Neural cell (in vitro differentiated cells): ENCODE measurements at regions not wholly inside any gene's neighbourhood (a gene's known extent, or its start where the extent isn't known, plus 50 kb on each side); places are given as distances from the start of the nearest gene placed in this dataset.

Experiments used
- H2AFZ ChIP-seq: fragments of 200-600, 300-800 bp; sonication (generic), shearing (Covaris generic); 2 replicates; pipeline ENCODE4 v1.6.0; 2014; ENCODE audit warnings: low read depth, mild to moderate bottlenecking, antibody characterized with exemption, low read length, moderate library complexity
- H3F3A ChIP-seq: fragments of 200-600 bp; shearing (Covaris generic); 2 replicates; pipeline ENCODE4 v1.6.1; 2016; ENCODE audit warnings: mild to moderate bottlenecking, moderate library complexity, mixed read lengths, antibody characterized with exemption, low read length; ENCODE audit not compliant: insufficient read depth, poor library complexity, severe bottlenecking
- H3K27ac ChIP-seq: fragments of 200-600, 300-800 bp; sonication (generic), shearing (Covaris generic); 2 replicates; pipeline ENCODE4 v1.5.1; 2014; ENCODE audit warnings: mild to moderate bottlenecking, low read length, moderate library complexity
- H3K27me3 ChIP-seq: fragments of 300-800, 200-600 bp; sonication (generic), shearing (Covaris generic); 2 replicates; pipeline ENCODE4 v1.6.0; 2014; ENCODE audit warnings: mild to moderate bottlenecking, low read depth, low read length, moderate library complexity; ENCODE audit not compliant: insufficient read depth
- H3K36me3 ChIP-seq: fragments of 300-800, 200-600 bp; sonication (generic), shearing (Covaris generic); 2 replicates; pipeline ENCODE4 v1.5.1; 2014; ENCODE audit warnings: mild to moderate bottlenecking, antibody characterized with exemption, low read length, moderate library complexity; ENCODE audit not compliant: insufficient read depth
- H3K4me2 ChIP-seq: fragments of 300-800, 200-600 bp; sonication (generic), shearing (Covaris generic); 2 replicates; pipeline ENCODE4 v1.6.0; 2014; ENCODE audit warnings: mild to moderate bottlenecking, low read length
- H3K4me3 ChIP-seq: fragments of 300-800, 200-600 bp; sonication (generic), shearing (Covaris generic); 2 replicates; pipeline ENCODE4 v1.5.1; 2014; ENCODE audit warnings: mild to moderate bottlenecking, low read length, moderate library complexity
- H3K79me2 ChIP-seq: fragments of 200-600 bp; shearing (Covaris generic); replicated peaks from 2 replicates; pipeline ENCODE4 v1.6.0; 2014; ENCODE audit warnings: mild to moderate bottlenecking, low read length, moderate library complexity; ENCODE audit not compliant: insufficient read depth
- H3K9ac ChIP-seq: fragments of 300-800, 200-600 bp; sonication (generic), shearing (Covaris generic); 2 replicates; pipeline ENCODE4 v1.6.1; 2016; ENCODE audit warnings: mild to moderate bottlenecking, low read length, mixed read lengths
- H3K9me2 ChIP-seq: fragments of 200-600 bp; shearing (Covaris generic); 2 replicates; pipeline ENCODE4 v1.6.1; 2016; ENCODE audit warnings: mild to moderate bottlenecking, low read length, mixed read lengths; ENCODE audit not compliant: insufficient read depth
- H3K9me3 ChIP-seq: fragments of 200-600, 300-800 bp; sonication (generic), shearing (Covaris generic); 2 replicates; pipeline ENCODE4 v1.6.1; 2016; ENCODE audit warnings: mild to moderate bottlenecking, mixed run types, low read length, moderate library complexity, mixed read lengths
- H4K20me1 ChIP-seq: fragments of 200-600 bp; shearing (Covaris generic); 2 replicates; pipeline ENCODE4 v1.6.1; 2016; ENCODE audit warnings: mild to moderate bottlenecking, mixed run types; ENCODE audit not compliant: insufficient read depth
- EP300 ChIP-seq: fragments of 450-650 bp; conservative IDR thresholded peaks from 2 replicates; pipeline ENCODE4 v1.6.1; 2014; ENCODE audit warnings: antibody characterized with exemption, mild to moderate bottlenecking, moderate library complexity; ENCODE audit not compliant: poor library complexity, severe bottlenecking
- EZH2 ChIP-seq: fragments of 200-600, 300-800 bp; shearing (Covaris generic), sonication (generic); IDR thresholded peaks from 2 replicates; pipeline ENCODE4 v1.6.1; 2014; ENCODE audit warnings: antibody characterized with exemption, low read length, borderline replicate concordance, mild to moderate bottlenecking; ENCODE audit not compliant: insufficient read depth, poor library complexity, severe bottlenecking
- MXI1 ChIP-seq: fragments of 450-650 bp; conservative IDR thresholded peaks from 2 replicates; pipeline ENCODE4 v1.6.1; 2014; ENCODE audit warnings: antibody characterized with exemption, mild to moderate bottlenecking; ENCODE audit not compliant: poor library complexity, severe bottlenecking
- POLR2AphosphoS5 ChIP-seq: IDR thresholded peaks from 2 replicates; pipeline ENCODE4 v1.6.1; 2012
- RAD21 ChIP-seq: fragments of 450-650 bp; conservative IDR thresholded peaks from 2 replicates; pipeline ENCODE4 v1.6.1; 2014; ENCODE audit warnings: antibody characterized with exemption, mild to moderate bottlenecking, moderate library complexity
- REST ChIP-seq: IDR thresholded peaks from 2 replicates; pipeline ENCODE4 v1.6.1; 2012; ENCODE audit warnings: borderline replicate concordance
- SMC3 ChIP-seq: fragments of 450-650 bp; conservative IDR thresholded peaks from 2 replicates; pipeline ENCODE4 v1.6.1; 2014; ENCODE audit warnings: antibody characterized with exemption, mild to moderate bottlenecking, moderate library complexity; ENCODE audit not compliant: poor library complexity
- TAF1 ChIP-seq: IDR thresholded peaks from 2 replicates; pipeline ENCODE4 v1.6.1; 2012; ENCODE audit warnings: low read depth
- TF ChIP-seq, protein P1 (sequence below): fragments of 450-650 bp; IDR thresholded peaks from 2 replicates; pipeline ENCODE4 v1.5.1; 2014; ENCODE audit warnings: antibody characterized with exemption, mild to moderate bottlenecking, moderate library complexity; ENCODE audit not compliant: poor library complexity, severe bottlenecking

DNA sequence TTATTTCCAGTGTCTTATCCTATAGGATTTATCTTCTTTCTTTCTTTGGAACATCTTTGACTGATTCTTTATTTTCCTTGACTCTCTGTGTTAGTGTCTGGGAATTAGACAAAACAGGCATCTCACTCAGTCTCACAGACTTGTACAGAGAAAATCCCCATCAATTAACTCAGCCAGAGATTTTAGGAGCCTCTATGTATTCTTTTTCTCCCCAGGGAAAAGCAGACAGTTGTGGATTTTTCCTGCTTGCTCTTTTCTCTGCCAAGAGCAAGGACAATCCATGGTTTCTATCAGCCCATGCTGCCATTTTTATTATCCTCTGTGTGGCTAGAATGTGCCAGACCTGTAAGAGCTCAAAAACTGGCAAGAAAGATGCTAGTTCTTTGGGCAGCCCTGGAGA is 595.1 kb downstream of the SNAPC1 start:
- Histone ChIP-seq H3K79me2 (no peaks in the 10 kb centered on the region), H3K9me3 (no peaks in the 10 kb centered on the region), H4K20me1 (no peaks in the 10 kb centered on the region), H3K27me3 (no peaks in the 10 kb centered on the region), H3K9ac (no peak overlapping the region), H3K27ac (no peak overlapping the region), H3F3A (no peaks in the 10 kb centered on the region), H3K36me3 (no peaks in the 10 kb centered on the region), H3K4me3 (no peak overlapping the region), H3K9me2 (no peaks in the 10 kb centered on the region), H2AFZ (no peak overlapping the region), H3K4me2 (no peak overlapping the region)
- TF ChIP-seq SMC3 (no peak), TAF1 (no peak), EP300 (no peak), REST (no peak), MXI1 (no peak), EZH2 (no peak), RAD21 (no peak), POLR2AphosphoS5 (no peak)
- TF ChIP-seq, protein P1, sequence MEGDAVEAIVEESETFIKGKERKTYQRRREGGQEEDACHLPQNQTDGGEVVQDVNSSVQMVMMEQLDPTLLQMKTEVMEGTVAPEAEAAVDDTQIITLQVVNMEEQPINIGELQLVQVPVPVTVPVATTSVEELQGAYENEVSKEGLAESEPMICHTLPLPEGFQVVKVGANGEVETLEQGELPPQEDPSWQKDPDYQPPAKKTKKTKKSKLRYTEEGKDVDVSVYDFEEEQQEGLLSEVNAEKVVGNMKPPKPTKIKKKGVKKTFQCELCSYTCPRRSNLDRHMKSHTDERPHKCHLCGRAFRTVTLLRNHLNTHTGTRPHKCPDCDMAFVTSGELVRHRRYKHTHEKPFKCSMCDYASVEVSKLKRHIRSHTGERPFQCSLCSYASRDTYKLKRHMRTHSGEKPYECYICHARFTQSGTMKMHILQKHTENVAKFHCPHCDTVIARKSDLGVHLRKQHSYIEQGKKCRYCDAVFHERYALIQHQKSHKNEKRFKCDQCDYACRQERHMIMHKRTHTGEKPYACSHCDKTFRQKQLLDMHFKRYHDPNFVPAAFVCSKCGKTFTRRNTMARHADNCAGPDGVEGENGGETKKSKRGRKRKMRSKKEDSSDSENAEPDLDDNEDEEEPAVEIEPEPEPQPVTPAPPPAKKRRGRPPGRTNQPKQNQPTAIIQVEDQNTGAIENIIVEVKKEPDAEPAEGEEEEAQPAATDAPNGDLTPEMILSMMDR: no peak

GRCh38 chr14:62364161-62364560 is 601.9 kb downstream of the SNAPC1 start:
- H3K36me3 ChIP-seq: no peaks in the 10 kb centered on the region
- no peaks in the 10 kb centered on the region for H3K79me2 ChIP-seq
- no peaks in the 10 kb centered on the region for H4K20me1 ChIP-seq
- H3K4me2 ChIP-seq: no peak overlapping the region
- H2AFZ ChIP-seq: no peak overlapping the region
- TF ChIP-seq RAD21 (no peak), SMC3 (no peak), POLR2AphosphoS5 (no peak), MXI1 (no peak), EP300 (no peak), REST (no peak), EZH2 (no peak), TAF1 (no peak)
- TF ChIP-seq, protein P1: no peak
- H3K9me2 ChIP-seq: no peaks in the 10 kb centered on the region
- no peak overlapping the region for H3K9ac ChIP-seq
- no peak overlapping the region for H3K27ac ChIP-seq
- H3F3A ChIP-seq: no peaks in the 10 kb centered on the region
- H3K9me3 ChIP-seq: no peaks in the 10 kb centered on the region
- no peaks in the 10 kb centered on the region for H3K27me3 ChIP-seq
- no peak overlapping the region for H3K4me3 ChIP-seq
